Loucy (cell line): ENCODE measurements at regions not wholly inside any gene's neighbourhood (a gene's known extent, or its start where the extent isn't known, plus 50 kb on each side); places are given as distances from the start of the nearest gene placed in this dataset.

Source experiments
- H2AFZ ChIP-seq: fragments of 200-600 bp; sonication (generic); 2 replicates; pipeline ENCODE4 v1.6.0; 2016; ENCODE audit warnings: antibody characterized with exemption, mild to moderate bottlenecking, low read length, moderate library complexity
- H3F3A ChIP-seq: fragments of 200-600 bp; 2 replicates; pipeline ENCODE4 v1.6.0; 2016; ENCODE audit warnings: antibody characterized with exemption, low read depth, mild to moderate bottlenecking
- H3K27me3 ChIP-seq: fragments of 200-600 bp; sonication (generic); 2 replicates; pipeline ENCODE4 v1.6.1; 2014; ENCODE audit warnings: low read length, mild to moderate bottlenecking; ENCODE audit not compliant: insufficient read depth, poor library complexity, severe bottlenecking
- H3K36me3 ChIP-seq: fragments of 200-600 bp; sonication (generic); 2 replicates; pipeline ENCODE4 v1.6.1; 2016; ENCODE audit warnings: low read length; ENCODE audit not compliant: insufficient read depth
- H3K4me1 ChIP-seq: fragments of 200-600 bp; sonication (generic); 2 replicates; pipeline ENCODE4 v1.5.1; 2014; ENCODE audit warnings: low read length, mild to moderate bottlenecking; ENCODE audit not compliant: insufficient read depth, poor library complexity, severe bottlenecking
- H3K4me2 ChIP-seq: fragments of 200-600 bp; sonication (generic); 2 replicates; pipeline ENCODE4 v1.6.0; 2014; ENCODE audit warnings: antibody characterized with exemption, low read length, low read depth, mild to moderate bottlenecking; ENCODE audit not compliant: poor library complexity, severe bottlenecking
- H3K4me3 ChIP-seq: fragments of 200-600 bp; sonication (generic); 2 replicates; pipeline ENCODE4 v1.5.1; 2014; ENCODE audit warnings: low read length, mild to moderate bottlenecking, mixed read lengths; ENCODE audit not compliant: poor library complexity, severe bottlenecking
- H3K79me2 ChIP-seq: fragments of 200-600 bp; sonication (generic); 2 replicates; pipeline ENCODE4 v1.6.1; 2014; ENCODE audit warnings: low read length; ENCODE audit not compliant: insufficient read depth
- H3K9ac ChIP-seq: fragments of 200-600 bp; sonication (generic); 2 replicates; pipeline ENCODE4 v1.6.0; 2014; ENCODE audit warnings: mild to moderate bottlenecking, low read depth, low read length, moderate library complexity; ENCODE audit not compliant: poor library complexity, severe bottlenecking
- H3K9me2 ChIP-seq: fragments of 200-600 bp; sonication (generic); replicated peaks from 2 replicates; pipeline ENCODE4 v1.6.1; 2016; ENCODE audit warnings: low read depth, low read length, mixed read lengths
- H3K9me3 ChIP-seq: fragments of 200-600 bp; sonication (generic); 2 replicates; pipeline ENCODE4 v1.6.1; 2014; ENCODE audit warnings: mild to moderate bottlenecking, antibody characterized with exemption, low read length, low read depth; ENCODE audit not compliant: insufficient read depth
- H4K20me1 ChIP-seq: fragments of 200-600 bp; sonication (generic); 2 replicates; pipeline ENCODE4 v1.6.0; 2014; ENCODE audit warnings: antibody characterized with exemption, low read length, mild to moderate bottlenecking; ENCODE audit not compliant: insufficient read depth, poor library complexity, severe bottlenecking
- EZH2phosphoT487 ChIP-seq: fragments of 200-600 bp; IDR thresholded peaks from 2 replicates; pipeline ENCODE4 v1.6.1; 2018; ENCODE audit warnings: antibody characterized with exemption, mild to moderate bottlenecking, moderate library complexity, borderline replicate concordance
- TF ChIP-seq, protein P1 (sequence below): fragments of 200-600 bp; sonication (generic); conservative IDR thresholded peaks from 2 replicates; pipeline ENCODE4 v1.5.1; 2014; ENCODE audit warnings: mild to moderate bottlenecking, antibody characterized with exemption, low read length

DNA sequence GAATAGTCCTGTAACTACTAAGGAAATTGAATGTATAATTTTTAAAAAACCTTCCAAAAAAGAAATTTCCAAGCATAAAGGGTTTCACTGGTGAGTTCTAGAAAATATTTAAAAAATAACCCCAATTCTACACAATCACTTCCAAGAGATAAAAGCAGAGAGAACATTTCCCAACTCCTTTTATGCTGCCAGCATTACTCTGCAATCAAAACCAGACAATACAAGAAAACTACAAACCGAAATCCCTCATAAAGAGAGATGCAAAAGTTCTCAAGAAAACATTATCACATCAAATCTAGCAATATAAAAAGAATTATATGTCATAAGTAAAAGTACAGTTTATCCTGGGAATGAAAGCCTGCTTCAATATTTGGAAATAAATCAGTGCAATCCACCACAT lies 84.8 kb downstream of the OAT start:
- no peak overlapping the region for H2AFZ ChIP-seq
- H3K4me3 ChIP-seq = no peak overlapping the region
- H3K4me2 ChIP-seq = no peak overlapping the region
- no peaks in the 10 kb centered on the region for H3K4me1 ChIP-seq
- H3K27me3 ChIP-seq = no peaks in the 10 kb centered on the region
- H3K36me3 ChIP-seq = no peaks in the 10 kb centered on the region
- H3F3A ChIP-seq = no peaks in the 10 kb centered on the region
- no peaks in the 10 kb centered on the region for H4K20me1 ChIP-seq
- no peak for TF ChIP-seq EZH2phosphoT487
- TF ChIP-seq, protein P1, sequence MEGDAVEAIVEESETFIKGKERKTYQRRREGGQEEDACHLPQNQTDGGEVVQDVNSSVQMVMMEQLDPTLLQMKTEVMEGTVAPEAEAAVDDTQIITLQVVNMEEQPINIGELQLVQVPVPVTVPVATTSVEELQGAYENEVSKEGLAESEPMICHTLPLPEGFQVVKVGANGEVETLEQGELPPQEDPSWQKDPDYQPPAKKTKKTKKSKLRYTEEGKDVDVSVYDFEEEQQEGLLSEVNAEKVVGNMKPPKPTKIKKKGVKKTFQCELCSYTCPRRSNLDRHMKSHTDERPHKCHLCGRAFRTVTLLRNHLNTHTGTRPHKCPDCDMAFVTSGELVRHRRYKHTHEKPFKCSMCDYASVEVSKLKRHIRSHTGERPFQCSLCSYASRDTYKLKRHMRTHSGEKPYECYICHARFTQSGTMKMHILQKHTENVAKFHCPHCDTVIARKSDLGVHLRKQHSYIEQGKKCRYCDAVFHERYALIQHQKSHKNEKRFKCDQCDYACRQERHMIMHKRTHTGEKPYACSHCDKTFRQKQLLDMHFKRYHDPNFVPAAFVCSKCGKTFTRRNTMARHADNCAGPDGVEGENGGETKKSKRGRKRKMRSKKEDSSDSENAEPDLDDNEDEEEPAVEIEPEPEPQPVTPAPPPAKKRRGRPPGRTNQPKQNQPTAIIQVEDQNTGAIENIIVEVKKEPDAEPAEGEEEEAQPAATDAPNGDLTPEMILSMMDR = no peak
- H3K9me2 ChIP-seq = no peaks in the 10 kb centered on the region
- no peaks in the 10 kb centered on the region for H3K79me2 ChIP-seq
- peaks cover 3% of the 10 kb centered on the region; the same call in 1 of the 2 replicates for H3K9me3 ChIP-seq
- H3K9ac ChIP-seq = no peak overlapping the region

- Histone ChIP-seq H3K9me2 (no peaks in the 10 kb centered on the region), H3F3A (no peaks in the 10 kb centered on the region), H3K9me3 (peaks cover 3% of the 10 kb centered on the region; the same call in 1 of the 2 replicates), H2AFZ (no peak overlapping the region), H4K20me1 (no peaks in the 10 kb centered on the region), H3K4me3 (no peak overlapping the region), H3K9ac (no peak overlapping the region), H3K4me2 (no peak overlapping the region), H3K4me1 (no peaks in the 10 kb centered on the region), H3K79me2 (no peaks in the 10 kb centered on the region), H3K27me3 (no peaks in the 10 kb centered on the region), H3K36me3 (no peaks in the 10 kb centered on the region)
- TF ChIP-seq, protein P1 = no peak
- TF ChIP-seq EZH2phosphoT487 = no peak
These were observed 86.3 kb downstream of the OAT start for GRCh38 chr10:124332426-124332825.

DNA sequence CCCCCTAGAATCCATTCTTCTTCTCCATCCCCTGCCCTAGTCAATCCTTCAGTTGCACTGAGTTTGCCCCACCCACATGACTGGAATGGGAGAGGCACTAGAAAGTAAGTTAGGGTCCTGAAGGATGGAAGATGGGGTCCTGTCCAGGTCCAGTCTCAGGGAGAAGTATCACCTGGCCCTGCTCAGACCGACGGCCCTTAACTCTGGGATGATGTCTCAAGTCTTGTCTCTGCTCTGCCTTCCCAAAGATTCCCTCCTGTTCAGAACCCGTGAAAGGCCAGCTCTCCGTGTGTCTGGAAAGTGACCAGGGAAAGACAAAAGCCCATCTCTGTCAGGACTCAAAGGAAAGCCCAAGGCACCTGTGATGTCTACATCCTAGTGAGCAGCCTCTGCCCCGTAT lies 88.8 kb downstream of the OAT start:
- H3K4me2 ChIP-seq = no peak overlapping the region
- H4K20me1 ChIP-seq = no peaks in the 10 kb centered on the region
- TF ChIP-seq EZH2phosphoT487 = no peak
- TF ChIP-seq, protein P1 = no peak
- H3K9me3 ChIP-seq = peaks cover 3% of the 10 kb centered on the region; the same call in 1 of the 2 replicates
- H3K4me3 ChIP-seq = no peak overlapping the region
- no peaks in the 10 kb centered on the region for H3K4me1 ChIP-seq
- H3K27me3 ChIP-seq = no peaks in the 10 kb centered on the region
- no peaks in the 10 kb centered on the region for H3F3A ChIP-seq
- no peaks in the 10 kb centered on the region for H3K79me2 ChIP-seq
- no peak overlapping the region for H2AFZ ChIP-seq
- no peaks in the 10 kb centered on the region for H3K36me3 ChIP-seq
- no peak overlapping the region for H3K9ac ChIP-seq
- no peaks in the 10 kb centered on the region for H3K9me2 ChIP-seq
